Left ventricle myocardium inferior (tissue), 1 donor: ENCODE measurements at regions not wholly inside any gene's neighbourhood (a gene's known extent, or its start where the extent isn't known, plus 50 kb on each side); places are given as distances from the start of the nearest gene placed in this dataset.

Experiments
- DNase-seq: peaks from one replicate; pipeline ENCODE4 v3.0.0-alpha.2; 2020
- H3K27ac ChIP-seq: fragments of 200-600 bp; replicated peaks from 2 replicates; pipeline ENCODE4 v1.8.0; 2021
- H3K27me3 ChIP-seq: fragments of 200-600 bp; 2 replicates; pipeline ENCODE4 v1.8.0; 2021; ENCODE audit warnings: low read depth
- H3K36me3 ChIP-seq: fragments of 200-600 bp; 2 replicates; pipeline ENCODE4 v1.8.0; 2021
- H3K4me1 ChIP-seq: fragments of 200-600 bp; 2 replicates; pipeline ENCODE4 v1.8.0; 2021
- H3K4me3 ChIP-seq: fragments of 200-600 bp; 2 replicates; pipeline ENCODE4 v1.8.0; 2021; ENCODE audit warnings: mild to moderate bottlenecking, moderate library complexity
- H3K9me3 ChIP-seq: fragments of 200-600 bp; replicated peaks from 2 replicates; pipeline ENCODE4 v1.8.0; 2021
- intact Hi-C: fragments of 100-400 bp; cut with micrococcal nuclease; formaldehyde crosslinking; loops from one replicate; pipeline ENCODE4 v1.11.0; 2022
- TF ChIP-seq, protein P1 (sequence below): fragments of 200-600 bp; IDR thresholded peaks from 2 replicates; pipeline ENCODE4 v1.8.0; 2021; ENCODE audit warnings: antibody characterized with exemption, mild to moderate bottlenecking, borderline replicate concordance
- donor health status: DM: no; HTN: yes; CAD: no; lungs with severe emphysema.

DNA sequence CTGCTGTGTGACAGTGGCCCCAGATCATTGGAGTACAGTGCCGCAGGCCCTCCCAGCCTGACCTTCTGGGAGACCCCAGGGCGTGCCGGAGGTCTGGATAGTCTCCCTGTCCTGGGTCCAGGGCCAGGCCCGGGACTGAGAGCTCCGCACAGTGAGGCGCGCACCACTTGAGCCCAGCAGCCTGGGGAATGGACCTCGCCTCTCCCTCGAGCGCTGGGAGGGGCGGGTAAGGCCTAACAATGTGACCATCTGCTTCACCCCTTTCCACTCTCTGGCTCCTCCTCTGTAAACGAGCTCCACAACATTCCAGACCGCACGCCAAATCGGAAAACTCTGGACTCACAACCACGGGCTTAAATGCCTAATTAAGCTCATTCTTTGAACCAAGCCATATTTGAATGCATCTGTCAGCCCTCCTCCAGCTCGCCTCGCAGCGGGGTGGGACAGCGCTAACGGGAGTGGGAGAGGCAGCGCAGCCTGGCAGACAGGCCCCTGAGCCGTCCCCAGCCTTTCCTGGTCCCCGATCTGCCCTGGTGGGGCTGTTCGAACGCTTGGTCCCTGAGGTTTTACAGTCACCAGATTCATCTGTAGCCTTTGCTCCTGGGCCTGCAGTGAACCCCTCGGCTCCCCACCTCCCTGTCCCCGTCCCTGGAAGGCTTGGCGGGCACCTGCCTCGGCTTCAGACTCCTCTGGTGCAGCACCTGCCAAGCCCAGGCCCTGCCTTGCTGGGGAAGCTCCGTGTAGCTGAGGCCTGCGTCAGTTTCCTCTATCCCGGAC is 120.7 kb upstream of the VSTM2B start:
- H3K4me3 ChIP-seq = no peak overlapping the region
- no peaks in the 10 kb centered on the region for H3K4me1 ChIP-seq
- H3K36me3 ChIP-seq = no peaks in the 10 kb centered on the region
- H3K9me3 ChIP-seq = no peaks in the 10 kb centered on the region
- TF ChIP-seq, protein P1, sequence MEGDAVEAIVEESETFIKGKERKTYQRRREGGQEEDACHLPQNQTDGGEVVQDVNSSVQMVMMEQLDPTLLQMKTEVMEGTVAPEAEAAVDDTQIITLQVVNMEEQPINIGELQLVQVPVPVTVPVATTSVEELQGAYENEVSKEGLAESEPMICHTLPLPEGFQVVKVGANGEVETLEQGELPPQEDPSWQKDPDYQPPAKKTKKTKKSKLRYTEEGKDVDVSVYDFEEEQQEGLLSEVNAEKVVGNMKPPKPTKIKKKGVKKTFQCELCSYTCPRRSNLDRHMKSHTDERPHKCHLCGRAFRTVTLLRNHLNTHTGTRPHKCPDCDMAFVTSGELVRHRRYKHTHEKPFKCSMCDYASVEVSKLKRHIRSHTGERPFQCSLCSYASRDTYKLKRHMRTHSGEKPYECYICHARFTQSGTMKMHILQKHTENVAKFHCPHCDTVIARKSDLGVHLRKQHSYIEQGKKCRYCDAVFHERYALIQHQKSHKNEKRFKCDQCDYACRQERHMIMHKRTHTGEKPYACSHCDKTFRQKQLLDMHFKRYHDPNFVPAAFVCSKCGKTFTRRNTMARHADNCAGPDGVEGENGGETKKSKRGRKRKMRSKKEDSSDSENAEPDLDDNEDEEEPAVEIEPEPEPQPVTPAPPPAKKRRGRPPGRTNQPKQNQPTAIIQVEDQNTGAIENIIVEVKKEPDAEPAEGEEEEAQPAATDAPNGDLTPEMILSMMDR = no peak
- DNase-seq = no peak
- intact Hi-C loops = no loop called here
- H3K27me3 ChIP-seq = peaks cover 92% of the 10 kb centered on the region
- no peak overlapping the region for H3K27ac ChIP-seq

DNA sequence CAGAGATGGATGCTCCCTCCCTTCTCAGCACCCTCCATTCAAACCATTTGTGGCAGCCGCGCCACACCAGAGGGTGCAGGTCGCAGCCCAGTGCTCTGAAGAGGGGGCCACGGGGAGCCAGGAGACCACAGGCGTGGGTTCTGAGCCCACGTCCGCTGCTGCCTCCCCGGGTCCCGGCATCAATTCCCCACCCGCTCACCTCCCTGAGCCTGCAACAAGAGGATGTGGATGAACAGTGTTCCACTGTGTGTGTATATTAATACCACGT is 120.1 kb upstream of the VSTM2B start:
- no peaks in the 10 kb centered on the region for H3K36me3 ChIP-seq
- no peaks in the 10 kb centered on the region for H3K4me1 ChIP-seq
- H3K27ac ChIP-seq = no peak overlapping the region
- no peak overlapping the region for H3K4me3 ChIP-seq
- H3K27me3 ChIP-seq = peaks cover 92% of the 10 kb centered on the region
- H3K9me3 ChIP-seq = no peaks in the 10 kb centered on the region
- TF ChIP-seq, protein P1 = no peak
- DNase-seq = no peak
- intact Hi-C loops = no loop called here

DNA sequence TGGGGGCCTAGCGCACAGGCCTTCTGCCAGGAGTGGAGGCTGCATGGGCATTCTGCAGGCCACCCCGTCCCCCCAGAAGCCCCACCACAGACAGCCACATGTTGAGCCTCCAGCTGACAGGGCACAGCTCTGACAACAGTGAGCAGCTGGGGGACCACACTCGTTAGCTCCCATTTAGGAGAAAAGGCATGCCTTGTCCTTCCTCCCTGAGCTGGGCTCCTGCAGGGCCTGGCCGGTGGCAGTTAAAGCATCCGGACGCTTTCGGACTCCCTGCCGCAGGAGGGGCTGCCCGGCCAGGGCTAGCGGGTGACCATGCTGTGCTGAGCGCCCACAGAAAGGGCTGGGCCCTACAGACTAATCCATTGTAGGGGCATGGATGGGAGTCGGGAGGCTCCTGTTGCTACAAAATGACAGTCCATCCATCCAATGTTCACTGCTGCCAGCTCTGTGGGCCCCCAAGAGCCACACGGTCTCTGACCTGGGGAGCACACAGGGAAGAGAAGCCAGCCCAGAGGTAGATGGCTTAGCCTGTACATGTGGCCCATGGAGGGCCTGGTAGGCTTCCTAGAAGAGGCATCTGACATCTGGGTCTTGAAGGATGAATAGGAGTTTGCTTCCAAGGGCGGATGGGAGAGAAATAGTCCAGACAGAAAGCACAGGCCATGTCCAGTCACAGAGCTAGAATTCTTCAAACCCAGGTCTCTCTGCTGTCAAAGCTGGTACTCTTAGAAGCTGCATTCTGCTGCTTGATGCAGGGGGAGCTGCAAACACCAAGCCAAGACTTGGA is 116.5 kb upstream of the VSTM2B start:
- DNase-seq = no peak
- Histone ChIP-seq H3K36me3 (no peaks in the 10 kb centered on the region), H3K27ac (no peak overlapping the region), H3K4me3 (no peak overlapping the region), H3K27me3 (peaks cover 77% of the 10 kb centered on the region), H3K9me3 (no peaks in the 10 kb centered on the region), H3K4me1 (no peaks in the 10 kb centered on the region)
- intact Hi-C loops = no loop called here
- TF ChIP-seq, protein P1 = no peak

DNA sequence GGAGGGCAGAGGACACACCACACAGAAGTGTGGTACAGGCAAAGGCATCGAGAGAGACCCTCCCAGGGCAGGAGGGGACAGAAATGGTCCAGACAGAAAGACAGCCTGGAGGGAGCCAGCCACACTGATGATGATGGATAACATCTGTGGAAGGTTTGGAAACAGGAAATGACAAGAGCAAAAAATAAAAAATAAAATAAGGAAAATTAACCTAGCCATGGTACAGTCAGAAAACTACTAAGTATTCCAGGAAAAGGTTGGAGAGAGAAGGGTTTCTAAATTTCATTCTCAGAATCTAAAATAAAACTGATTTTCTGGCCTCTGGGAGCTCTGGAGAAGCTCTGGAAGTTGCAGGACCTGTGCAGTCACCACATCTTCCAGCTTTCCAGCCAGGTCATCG is 115.2 kb upstream of the VSTM2B start:
- no peaks in the 10 kb centered on the region for H3K9me3 ChIP-seq
- TF ChIP-seq, protein P1 = no peak
- intact Hi-C loops = no loop called here
- peaks cover 76% of the 10 kb centered on the region for H3K27me3 ChIP-seq
- H3K27ac ChIP-seq = no peak overlapping the region
- H3K36me3 ChIP-seq = no peaks in the 10 kb centered on the region
- no peaks in the 10 kb centered on the region for H3K4me1 ChIP-seq
- DNase-seq = no peak
- no peak overlapping the region for H3K4me3 ChIP-seq

DNA sequence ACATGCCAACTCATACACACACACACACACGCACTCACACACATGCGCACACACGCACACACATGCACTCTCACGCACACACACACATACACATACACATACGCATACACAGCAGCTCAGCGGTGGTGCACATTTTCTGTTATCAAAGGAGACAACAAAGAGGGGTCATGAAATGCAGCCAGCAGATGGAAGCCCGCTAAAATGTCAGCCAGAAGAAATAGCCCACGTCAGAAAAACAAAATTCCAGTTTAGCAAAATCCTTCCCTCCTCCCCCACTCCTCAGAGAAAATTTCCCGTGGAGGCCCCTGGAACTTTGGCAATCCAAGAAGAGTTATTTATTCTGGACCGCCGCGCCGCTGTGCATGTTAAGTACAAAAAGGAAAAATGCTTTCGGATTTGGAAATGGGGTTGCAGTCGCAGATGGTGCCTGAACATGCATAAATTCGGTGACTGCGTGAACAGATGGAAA is 114.6 kb upstream of the VSTM2B start:
- Histone ChIP-seq H3K36me3 (no peaks in the 10 kb centered on the region), H3K9me3 (no peaks in the 10 kb centered on the region), H3K27me3 (peaks cover 76% of the 10 kb centered on the region), H3K4me1 (no peaks in the 10 kb centered on the region), H3K27ac (no peak overlapping the region), H3K4me3 (no peak overlapping the region)
- DNase-seq = no peak
- intact Hi-C loops = no loop called here
- TF ChIP-seq, protein P1 = no peak
